Lung microvascular endothelial cell (primary cell): ENCODE measurements at regions not wholly inside any gene's neighbourhood (a gene's known extent, or its start where the extent isn't known, plus 50 kb on each side); places are given as distances from the start of the nearest gene placed in this dataset.
"Not testable (repeated sequence)": the region's sequence is repeated elsewhere in the genome, so short reads cannot be mapped to it uniquely, and the experiment has no call there.

Source experiments
- DNase-seq, 2 donors: peaks; one replicate each; pipeline versions ENCODE4 v3.0.0 to v3.0.0-alpha.2; 2010; ENCODE audit warnings: low read depth in 2 of 2

DNA sequence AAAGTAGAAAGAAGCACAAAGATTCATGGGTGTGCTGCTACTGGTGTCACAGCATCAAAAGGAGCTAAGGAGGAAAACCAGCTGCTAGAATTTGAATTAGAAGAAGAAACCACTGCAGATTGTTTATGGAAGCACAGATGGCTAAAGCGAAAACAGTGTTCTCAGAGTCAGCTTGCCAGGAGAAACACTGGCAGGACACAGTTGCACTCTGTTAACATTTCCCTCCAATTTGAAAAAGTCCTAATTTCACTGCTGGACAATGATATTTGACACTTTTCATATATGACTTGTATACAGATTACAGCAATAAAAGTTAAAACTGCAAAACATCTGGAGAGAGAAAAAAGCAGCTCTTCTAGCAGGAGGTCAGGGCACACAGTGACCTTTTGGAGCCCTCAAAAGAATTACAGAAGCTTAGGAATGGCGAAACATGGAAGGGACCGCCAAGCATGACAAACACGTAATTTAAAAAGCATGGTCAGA lies 314.5 kb downstream of the COL12A1 start:
- DNase-seq = no peak

DNA sequence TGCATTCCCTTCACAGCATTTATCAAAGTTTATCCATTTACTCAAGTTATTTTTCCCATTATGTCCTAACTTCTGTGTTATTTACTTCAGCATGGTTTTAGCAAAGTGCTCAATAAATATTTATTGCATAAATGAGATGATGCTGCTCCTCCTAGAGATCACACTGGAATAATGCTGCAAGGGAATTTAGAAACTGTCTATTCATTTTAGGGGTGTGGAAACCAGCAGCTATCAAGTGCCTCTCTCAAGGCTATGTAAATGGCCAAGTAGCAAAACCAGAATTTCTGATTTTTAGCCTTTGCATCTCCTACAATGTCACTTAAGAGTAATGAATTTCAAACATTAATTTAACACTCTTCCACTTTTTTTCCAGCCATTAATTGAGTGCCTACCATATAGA lies 316.2 kb downstream of the COL12A1 start:
- no peak for DNase-seq

DNA sequence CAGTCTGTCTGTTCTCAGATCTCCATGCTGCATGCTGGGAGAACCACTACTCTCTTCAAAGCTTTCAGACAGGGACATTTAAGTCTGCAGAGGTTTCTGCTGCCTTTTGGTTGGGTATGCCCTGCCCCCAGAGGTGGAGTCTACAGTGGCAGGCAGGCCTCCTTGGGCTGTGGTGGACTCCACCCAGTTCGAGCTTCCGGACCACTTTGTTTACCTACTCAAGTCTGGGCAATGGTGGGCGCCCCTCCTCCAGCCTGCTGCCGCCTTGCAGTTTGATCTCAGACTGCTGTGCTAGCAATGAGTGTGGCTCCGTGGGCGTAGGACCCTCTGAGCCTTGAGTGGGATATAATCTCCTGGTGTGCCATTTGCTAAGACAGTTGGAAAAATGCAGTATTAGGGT lies 317.1 kb downstream of the COL12A1 start:
- not testable (repeated sequence) for DNase-seq

DNA sequence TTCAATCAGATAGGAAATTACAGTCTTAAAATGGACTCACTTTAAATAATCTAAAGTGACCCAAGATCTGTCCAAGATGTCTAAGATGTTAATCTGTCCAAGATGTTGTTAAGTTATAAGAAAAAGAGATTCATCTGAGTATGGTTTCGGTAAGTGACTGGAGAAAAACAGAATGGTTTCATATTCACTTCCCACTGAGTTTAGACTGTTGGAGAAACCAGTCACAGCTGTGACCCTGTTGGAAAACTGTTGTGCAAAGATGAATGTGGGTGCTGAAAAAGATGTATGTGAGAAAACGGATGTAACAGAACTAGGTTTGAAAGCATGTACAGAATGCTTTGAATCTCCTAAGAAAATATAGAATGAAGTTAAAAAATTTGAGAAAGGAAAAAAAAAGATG lies 325.9 kb downstream of the COL12A1 start:
- DNase-seq = no peak

DNA sequence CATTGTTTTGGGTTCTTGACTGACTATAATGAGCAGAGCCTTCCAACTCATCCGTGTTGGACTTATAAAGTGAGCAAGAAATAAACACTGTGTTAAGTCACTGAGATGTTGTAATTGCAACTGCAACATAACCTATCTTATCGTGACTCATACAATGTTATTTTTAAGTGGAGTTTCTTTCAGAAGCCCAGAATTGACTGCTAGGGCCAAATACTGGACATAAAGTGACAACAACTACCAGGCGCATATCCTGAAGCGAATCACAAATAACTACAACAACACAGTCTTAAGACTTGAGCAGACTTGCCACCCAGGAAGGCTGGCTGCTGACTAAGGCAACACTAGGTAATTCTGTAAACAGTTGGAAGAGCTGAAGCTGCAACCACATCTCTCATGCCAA lies 326.6 kb downstream of the COL12A1 start:
- no peak for DNase-seq

DNA sequence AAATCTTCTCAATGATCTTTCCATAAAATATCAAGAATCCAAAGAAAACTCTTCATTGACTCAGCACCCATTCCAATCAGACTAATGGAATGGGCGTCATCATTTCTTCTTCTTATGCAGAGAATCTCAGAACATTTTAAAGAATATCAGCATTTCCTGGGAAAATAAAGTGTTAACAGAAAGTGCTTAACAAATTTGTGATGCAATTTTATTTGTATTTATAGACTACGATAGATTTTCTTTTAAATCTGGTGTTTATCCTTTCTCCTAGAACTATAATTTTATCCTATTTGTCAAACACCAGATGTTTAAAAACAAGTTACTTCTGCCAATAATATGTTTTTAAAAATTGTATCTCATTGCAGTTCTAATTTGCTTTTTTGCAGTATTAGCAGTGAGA lies 330.7 kb downstream of the COL12A1 start:
- DNase-seq = no peak

DNA sequence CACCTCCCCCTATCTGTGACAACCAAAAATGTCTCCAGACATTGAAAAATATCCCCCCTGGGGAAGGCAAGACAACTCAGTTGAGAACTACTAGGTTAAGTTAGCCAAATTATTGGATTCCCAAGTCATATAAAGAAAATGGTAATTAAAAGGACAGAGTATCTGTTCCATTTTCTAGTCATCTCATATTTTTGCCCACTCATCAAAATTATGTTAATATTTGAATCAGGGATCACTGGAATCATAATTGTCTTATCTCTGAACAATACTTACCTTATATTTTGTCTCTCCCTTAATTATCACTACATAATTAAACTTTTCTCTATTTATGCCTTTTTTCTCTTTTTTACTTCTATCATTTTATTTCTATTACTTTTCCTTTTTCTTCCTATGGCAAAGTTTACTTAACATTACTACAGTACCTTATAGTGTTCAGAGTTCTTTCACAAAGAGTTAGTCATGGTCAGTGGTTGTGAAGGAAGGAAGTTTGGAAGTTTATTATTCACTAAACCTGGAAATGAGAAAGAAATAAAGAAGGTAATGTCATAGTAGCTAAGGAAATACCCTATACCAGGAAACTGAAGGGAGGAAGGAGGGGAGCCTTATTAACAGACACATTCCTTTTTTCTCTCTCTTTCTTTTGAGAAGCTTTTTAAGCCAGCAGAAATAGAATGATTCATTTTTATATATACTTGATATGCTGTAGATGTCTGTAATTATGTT lies 332.9 kb downstream of the COL12A1 start:
- DNase-seq = no peak

DNA sequence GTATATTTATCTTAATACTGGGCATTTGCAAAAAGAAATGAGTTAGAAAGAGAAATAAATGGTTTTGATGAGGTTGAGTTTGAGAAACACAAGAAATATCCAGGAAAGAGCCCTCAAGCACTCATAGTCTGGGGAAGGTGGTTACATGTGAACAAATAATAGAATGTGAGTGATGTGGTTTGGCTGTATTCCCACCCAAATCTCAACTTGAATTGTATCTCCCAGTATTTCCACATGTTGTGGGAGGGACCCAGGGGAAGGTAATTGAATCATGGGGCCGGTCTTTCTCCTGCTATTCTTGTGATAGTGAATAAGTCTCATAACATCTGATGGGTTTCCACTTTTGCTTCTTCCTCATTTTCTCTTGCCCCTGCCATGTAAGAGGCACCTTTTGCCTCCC lies 334.1 kb downstream of the COL12A1 start:
- no peak for DNase-seq

DNA sequence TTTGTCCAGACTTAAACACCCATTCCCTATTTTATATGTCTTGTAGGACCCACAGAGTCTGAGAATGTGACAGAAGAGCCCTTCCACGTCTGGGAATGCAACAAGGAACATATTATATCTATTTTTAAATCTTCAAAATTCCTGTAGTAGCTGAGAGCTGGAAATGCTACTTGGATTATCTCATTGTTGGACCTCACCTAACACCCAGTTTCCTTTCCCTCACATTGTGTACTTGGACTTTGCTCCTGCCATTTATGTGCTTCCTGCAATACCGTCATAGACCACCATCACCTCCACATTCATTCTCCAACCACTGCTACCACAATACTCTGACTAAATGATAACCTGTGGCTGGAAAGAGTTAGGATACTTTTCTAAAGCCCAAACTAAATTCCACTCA lies 335.4 kb downstream of the COL12A1 start:
- no peak for DNase-seq

DNA sequence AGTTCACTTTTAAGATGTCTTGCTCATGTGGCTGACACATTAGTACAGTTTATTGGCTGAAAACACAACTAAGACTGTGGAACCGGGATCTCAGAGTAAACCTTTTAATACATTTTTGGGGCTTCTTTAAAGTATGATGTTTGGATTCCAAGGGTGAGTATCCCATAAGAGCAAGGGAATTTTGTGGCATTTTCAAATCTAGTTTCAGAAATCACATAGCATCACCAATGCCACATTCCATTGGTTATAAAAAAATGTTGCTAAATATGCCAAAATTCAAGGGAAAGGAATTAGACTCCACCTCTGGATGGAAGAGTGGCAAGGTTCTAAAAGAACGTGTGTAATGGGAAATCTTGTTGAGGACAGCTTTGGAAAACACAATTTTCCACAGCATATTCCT lies 338.6 kb downstream of the COL12A1 start:
- DNase-seq = no peak

DNA sequence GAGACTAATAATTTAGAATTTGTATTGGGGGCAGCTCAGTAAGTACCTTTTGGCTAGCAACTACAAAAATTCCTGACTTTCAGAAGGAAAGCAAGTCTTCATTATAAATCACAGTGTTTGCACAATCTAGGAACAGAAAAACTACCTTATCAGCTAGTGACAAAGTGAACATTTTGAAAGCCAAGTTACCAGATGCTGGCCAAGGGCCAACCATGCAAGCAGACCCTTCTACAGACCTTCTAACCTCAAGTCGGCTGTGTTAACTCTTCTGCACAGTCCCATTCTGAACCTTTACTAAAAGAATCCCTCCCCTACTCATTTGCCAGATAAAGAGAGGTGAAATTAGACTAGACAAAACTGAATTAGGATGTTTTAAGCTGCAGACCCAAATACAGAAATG lies 341.9 kb downstream of the COL12A1 start:
- no peak for DNase-seq

DNA sequence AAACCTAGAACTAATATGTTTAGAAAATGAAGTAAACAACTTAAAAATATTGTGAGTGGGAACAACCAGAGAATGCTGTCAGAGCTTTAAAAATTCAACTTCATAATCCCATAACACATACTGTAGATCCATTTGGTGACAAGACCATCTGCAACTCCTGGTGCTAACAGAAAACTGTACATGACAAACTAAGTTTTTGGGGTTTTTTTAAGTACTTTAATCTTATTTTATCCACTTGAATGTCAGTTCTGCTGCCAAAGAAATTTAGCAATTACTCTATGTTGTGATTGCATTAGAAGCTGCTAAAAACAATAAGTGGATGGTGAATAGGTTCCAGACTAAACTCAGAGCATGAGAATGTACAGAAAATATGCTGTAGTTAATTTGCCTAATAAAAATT lies 345.4 kb downstream of the COL12A1 start:
- DNase-seq = no peak

DNA sequence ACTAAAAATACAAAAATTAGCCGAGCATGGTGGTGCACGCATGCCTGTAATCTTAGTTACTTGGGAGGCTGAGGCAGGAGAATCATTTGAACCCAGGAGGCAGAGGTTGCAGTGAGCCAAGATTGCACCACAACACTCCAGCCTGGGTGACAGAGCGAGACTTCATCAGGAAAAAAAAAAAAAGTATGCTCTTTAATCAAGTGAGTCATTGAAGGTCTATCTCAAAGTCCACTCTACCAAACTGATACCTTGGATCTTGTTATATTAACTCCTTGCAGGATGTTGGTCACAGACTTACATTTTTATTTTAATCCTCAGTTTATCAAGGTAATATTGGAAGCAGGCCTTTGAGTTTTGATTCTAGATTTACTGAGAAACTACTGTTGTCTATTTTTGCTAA lies 348.7 kb downstream of the COL12A1 start:
- no peak for DNase-seq

DNA sequence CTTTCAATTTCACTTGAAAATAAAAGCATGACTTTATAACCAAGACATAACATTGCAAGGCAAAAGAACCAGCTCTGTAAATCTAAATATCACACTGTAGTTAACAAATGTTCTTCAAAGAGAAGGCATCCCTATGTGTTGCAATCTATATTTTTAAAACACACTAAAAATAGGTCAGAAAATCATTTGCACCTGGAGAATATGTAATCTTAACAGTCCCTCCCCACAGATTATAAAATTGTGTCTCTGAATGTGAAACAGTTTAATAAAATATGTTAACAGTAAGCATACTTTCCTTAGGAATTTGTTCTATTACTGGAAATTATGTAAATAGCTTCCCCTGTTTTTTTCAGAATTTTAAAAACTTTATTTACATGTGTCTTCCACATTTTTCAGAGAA lies 351.9 kb downstream of the COL12A1 start:
- no peak for DNase-seq

DNA sequence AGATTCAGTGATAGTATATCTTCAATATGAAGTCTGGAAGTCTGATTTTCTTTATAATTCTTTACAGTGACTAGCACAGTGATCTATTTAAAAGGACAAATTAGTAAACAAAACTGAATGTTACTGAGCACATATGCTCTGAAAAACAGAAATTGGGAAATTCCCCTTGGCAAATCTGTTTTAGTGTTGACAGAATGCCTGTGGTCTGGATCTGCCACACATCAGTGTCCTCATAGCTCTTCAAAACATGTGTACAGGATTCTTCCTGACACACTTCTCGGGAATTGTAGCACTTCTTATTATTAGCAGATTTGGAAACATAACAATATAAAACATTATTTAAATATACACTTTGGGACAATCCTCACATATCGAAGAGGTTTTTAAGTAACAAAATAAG lies 354.3 kb downstream of the COL12A1 start:
- DNase-seq = no peak

DNA sequence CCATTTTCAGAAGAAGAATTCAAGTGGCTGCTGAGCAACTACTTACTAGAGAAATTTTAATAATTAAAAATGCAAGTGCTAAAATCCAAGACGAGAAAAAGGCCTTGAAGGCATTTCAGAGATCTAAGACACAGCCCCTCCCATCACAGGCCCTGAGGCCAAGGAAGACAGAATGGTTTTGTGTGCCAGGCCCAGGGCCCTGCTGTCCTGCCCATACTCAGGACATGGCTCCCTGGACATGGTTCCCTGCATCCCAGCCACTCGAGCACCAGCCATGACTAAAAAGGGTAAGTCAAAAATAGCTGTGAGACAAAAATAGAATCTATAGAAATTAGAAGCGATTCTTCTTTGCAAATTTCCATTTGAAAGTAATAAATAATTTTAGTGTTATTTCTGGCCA lies 364.9 kb downstream of the COL12A1 start:
- DNase-seq = no peak

DNA sequence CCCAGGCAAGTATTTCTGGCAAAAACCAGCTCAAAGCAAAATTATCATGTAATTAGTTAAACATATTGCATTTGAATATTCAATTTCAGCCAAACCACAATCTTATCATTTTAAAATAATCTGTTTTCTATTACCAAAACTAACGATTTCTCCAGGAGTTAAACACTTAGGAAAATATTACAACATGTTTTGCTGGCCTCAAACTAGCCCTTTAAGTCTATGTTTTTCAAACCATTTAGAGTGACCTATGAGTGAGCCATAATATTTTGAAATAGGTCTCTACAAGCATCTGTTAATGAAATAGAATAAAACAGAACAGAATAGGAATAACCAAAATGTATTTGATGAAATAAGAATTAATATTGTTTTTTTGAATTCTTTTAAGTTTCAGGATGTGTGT lies 370.9 kb downstream of the COL12A1 start:
- DNase-seq = no peak

DNA sequence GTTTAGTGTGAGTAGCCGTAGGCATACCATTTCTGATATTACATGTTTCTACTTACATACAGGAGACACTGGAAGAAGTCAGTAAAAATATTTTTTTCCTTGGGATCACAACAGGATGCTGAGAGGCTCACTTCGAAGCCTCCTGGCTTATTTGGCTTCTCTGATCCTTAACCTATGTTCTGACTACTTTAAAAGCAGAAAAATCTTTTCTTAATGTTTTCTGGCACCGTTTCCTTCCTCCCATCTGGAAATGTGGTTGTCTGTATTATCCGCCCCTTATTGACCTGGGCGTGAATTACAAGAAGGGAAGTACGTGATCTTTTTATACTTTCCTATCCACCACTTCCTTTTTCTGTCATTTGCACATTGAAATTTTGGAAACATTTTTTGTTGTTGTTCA lies 379.6 kb downstream of the COL12A1 start:
- DNase-seq = no peak

DNA sequence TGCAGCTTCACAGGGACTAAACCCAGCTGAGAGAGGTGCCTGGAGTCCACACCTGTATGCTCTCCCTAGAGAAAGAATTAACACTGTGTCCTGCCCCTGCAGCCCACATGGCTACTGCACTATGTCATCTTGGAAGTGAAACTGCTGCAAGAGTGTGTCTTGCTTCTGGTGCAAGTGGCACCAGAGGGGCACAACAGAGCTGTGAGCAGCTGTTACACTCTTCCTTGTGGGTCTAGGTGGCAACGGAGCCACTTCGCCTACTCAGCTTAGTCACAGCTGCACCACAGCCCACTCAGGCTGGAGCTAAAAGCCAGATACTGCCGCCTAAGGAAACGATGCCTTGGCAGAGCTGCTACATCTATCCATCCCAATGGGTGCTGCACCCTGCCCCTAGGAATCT lies 391.4 kb downstream of the COL12A1 start:
- no peak for DNase-seq

DNA sequence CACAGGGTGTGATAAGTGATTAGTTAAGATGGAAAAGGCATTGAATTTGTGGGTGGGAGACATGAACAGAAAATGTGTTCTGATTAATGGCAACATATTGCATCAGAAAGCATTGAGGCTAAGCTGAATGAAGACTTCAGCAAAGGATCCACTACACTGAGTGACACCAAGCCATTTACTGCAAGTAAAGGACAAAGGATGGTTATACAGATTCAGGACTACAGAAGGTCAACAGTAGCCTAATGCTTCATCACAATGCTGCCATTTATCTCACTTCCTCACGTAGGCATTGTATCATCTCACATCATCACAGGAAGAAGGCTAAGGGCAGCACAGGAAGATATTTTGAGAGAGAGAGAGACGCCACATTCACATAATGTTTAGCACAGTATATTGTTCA lies 398.2 kb downstream of the COL12A1 start:
- DNase-seq = no peak

DNA sequence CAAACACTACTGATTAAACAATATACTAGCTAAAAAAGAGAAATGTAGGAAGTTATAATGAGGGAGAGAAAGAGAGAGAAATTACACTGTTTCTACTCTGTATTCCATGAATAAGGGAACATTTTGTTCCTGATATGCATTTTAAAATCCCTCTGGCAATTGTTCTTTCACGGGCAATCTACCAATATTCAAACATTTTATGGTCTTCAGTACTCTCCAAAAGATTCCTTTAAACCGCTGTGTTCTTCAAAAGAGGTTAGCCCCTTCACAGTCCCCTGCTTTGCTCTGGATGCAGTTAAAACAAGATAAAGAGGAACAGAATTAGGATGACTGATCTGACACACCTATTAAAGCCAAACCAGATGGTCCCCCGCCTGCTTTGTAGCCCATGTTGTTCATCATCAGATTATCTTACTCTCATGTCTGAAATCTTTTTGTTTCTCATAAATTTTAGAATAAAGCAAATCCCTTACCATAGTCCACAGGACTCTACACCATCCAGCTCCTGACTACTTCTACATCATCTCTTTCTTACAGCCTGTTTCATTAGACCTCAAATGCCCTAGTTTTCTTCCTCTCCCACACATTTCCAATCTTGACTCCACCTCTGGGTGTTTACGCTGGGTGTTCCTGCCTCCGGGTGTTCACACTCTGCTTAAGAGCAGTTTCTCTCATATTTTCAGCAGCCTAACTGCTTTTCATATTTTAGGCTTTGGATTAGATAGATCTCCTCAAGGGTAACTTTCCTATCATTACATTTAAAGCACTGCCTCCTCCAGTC lies 399.7 kb downstream of the COL12A1 start:
- no peak for DNase-seq

DNA sequence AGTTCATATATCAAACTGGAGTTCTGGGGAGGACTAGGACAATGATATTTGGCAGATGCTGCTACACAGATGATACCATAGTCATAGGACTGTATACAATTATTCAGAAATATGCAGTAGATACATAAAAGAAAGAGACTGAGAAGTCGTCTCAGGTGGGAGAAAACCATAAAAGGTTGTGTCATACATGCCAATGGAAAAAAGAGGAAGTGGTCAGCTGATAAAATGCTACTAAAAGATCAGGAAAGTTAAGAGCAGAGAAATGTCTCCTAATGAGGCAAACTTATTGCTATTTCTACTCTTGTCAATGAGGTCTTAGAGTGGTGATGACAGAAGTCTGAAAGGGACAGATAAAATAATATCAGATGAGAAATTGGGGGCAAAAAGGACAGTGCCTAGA lies 407.6 kb downstream of the COL12A1 start:
- no peak for DNase-seq

DNA sequence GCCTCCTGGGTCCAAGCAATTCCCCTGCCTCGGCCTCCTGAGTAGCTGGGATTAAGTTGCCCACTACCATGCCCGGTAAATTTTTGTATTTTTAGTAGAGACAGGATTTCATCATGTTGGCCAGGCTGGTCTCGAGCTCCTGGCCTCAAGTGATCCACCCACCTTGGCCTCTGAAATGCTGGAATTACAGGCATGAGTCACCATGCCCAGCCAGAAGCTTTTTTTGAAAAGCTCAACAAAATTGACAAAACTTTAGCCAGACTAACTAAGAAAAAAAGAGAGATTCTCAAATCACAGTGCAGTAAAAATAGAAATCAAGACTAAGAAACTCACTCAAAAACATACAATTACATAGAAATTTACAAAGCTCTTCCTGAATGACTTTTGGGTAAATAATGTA lies 420.6 kb downstream of the COL12A1 start:
- no peak for DNase-seq
